Transverse colon (tissue), 4 donors: ENCODE measurements at regions not wholly inside any gene's neighbourhood (a gene's known extent, or its start where the extent isn't known, plus 50 kb on each side); places are given as distances from the start of the nearest gene placed in this dataset.

Source experiments
- CTCF ChIP-seq, 5 experiments: fragments of 200-600 bp in 3 of 5; fragments of 450-650 bp in 2 of 5; sonication (generic) in 3 of 5; IDR thresholded peaks; 1 replicate in 2 of 5; 2 replicates in 3 of 5; pipeline ENCODE4 v1.5.1; 2016 to 2017; ENCODE audit warnings: antibody characterized with exemption in 5 of 5, inconsistent platforms in 3 of 5, mild to moderate bottlenecking in 2 of 5, moderate library complexity in 1 of 5
- EP300 ChIP-seq: sonication (generic); formaldehyde crosslinking; IDR thresholded peaks from one replicate; pipeline ENCODE4 v1.6.1; 2017; ENCODE audit warnings: antibody characterized with exemption, low read depth
- POLR2A ChIP-seq: fragments of 450-650 bp; IDR thresholded peaks from one replicate; pipeline ENCODE4 v1.6.1; 2016; ENCODE audit warnings: antibody characterized with exemption, mild to moderate bottlenecking, moderate library complexity
- POLR2AphosphoS5 ChIP-seq, 3 donors: sonication (generic); formaldehyde crosslinking; IDR thresholded peaks; one replicate each; pipeline ENCODE4 v1.6.1; 2016; ENCODE audit warnings: antibody characterized with exemption in 3 of 3

GRCh38 chr9:129235041-129235930 lies 57.2 kb upstream of the IER5L start:
- TF ChIP-seq EP300 (no peak), CTCF (IDR thresholded peaks at IDR 0.05) (no peak), POLR2AphosphoS5 (IDR thresholded peaks at IDR 0.05) (no peak), POLR2A (no peak)
